Ishikawa (cell line): ENCODE measurements at regions not wholly inside any gene's neighbourhood (a gene's known extent, or its start where the extent isn't known, plus 50 kb on each side); places are given as distances from the start of the nearest gene placed in this dataset.

Experiments
- CEBPB ChIP-seq: IDR thresholded peaks from 2 replicates; pipeline ENCODE4 v1.6.1; 2012
- CREB1 ChIP-seq: IDR thresholded peaks from 2 replicates; pipeline ENCODE4 v1.6.1; 2012; ENCODE audit warnings: low read depth
- EGR1 ChIP-seq: IDR thresholded peaks from 2 replicates; pipeline ENCODE4 v1.6.1; 2012
- EP300 ChIP-seq: IDR thresholded peaks from 2 replicates; pipeline ENCODE4 v1.6.1; 2012; ENCODE audit warnings: borderline replicate concordance
- FOXM1 ChIP-seq: IDR thresholded peaks from 2 replicates; pipeline ENCODE4 v1.6.1; 2012; ENCODE audit warnings: low read depth, borderline replicate concordance
- NFIC ChIP-seq: IDR thresholded peaks from 2 replicates; pipeline ENCODE4 v1.6.1; 2012
- RAD21 ChIP-seq: IDR thresholded peaks from 2 replicates; pipeline ENCODE4 v1.6.1; 2012; ENCODE audit warnings: low read depth
- TAF1 ChIP-seq: IDR thresholded peaks from 2 replicates; pipeline ENCODE4 v1.6.1; 2012; ENCODE audit warnings: low read depth, mild to moderate bottlenecking
- TCF12 ChIP-seq: IDR thresholded peaks from 2 replicates; pipeline ENCODE4 v1.6.1; 2012; ENCODE audit warnings: low read depth
- TEAD4 ChIP-seq: IDR thresholded peaks from 2 replicates; pipeline ENCODE4 v1.6.1; 2012
- USF1 ChIP-seq: IDR thresholded peaks from 2 replicates; pipeline ENCODE4 v1.6.1; 2012
- YY1 ChIP-seq: IDR thresholded peaks from 2 replicates; pipeline ENCODE4 v1.6.1; 2012; ENCODE audit warnings: low read depth
- ZBTB7A ChIP-seq: IDR thresholded peaks from 2 replicates; pipeline ENCODE4 v1.6.1; 2012; ENCODE audit warnings: low read depth
- TF ChIP-seq, protein P1 (sequence below): IDR thresholded peaks from 2 replicates; pipeline ENCODE4 v1.6.1; 2012; ENCODE audit warnings: low read depth, mild to moderate bottlenecking
- TF ChIP-seq, protein P2 (sequence below): IDR thresholded peaks from 2 replicates; pipeline ENCODE4 v1.6.1; 2012

DNA sequence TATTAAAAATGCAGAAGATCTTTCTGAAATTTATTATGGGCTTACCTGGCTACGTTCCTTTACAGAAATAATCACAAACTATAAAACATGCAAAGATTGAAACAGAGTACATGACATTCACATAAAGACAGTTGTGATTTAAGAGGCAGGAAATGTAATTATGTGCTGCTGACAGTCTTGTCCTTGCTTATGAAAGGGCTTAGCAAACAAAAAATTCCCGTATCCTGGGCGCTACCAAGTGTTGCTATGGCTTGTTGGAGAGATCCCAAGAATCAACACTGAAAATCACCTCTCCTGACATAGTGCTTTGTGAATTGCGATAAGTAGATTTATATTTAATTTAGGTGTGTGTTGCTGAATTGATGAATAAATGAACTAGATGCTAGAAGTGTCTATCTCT lies 352.5 kb upstream of the C9orf72 start:
- TF ChIP-seq FOXM1 (no peak), RAD21 (no peak), EGR1 (no peak), TAF1 (no peak), NFIC (no peak), TCF12 (no peak), CEBPB (no peak), ZBTB7A (no peak), YY1 (no peak), TEAD4 (no peak), USF1 (no peak), EP300 (no peak), CREB1 (no peak)
- TF ChIP-seq, protein P1, sequence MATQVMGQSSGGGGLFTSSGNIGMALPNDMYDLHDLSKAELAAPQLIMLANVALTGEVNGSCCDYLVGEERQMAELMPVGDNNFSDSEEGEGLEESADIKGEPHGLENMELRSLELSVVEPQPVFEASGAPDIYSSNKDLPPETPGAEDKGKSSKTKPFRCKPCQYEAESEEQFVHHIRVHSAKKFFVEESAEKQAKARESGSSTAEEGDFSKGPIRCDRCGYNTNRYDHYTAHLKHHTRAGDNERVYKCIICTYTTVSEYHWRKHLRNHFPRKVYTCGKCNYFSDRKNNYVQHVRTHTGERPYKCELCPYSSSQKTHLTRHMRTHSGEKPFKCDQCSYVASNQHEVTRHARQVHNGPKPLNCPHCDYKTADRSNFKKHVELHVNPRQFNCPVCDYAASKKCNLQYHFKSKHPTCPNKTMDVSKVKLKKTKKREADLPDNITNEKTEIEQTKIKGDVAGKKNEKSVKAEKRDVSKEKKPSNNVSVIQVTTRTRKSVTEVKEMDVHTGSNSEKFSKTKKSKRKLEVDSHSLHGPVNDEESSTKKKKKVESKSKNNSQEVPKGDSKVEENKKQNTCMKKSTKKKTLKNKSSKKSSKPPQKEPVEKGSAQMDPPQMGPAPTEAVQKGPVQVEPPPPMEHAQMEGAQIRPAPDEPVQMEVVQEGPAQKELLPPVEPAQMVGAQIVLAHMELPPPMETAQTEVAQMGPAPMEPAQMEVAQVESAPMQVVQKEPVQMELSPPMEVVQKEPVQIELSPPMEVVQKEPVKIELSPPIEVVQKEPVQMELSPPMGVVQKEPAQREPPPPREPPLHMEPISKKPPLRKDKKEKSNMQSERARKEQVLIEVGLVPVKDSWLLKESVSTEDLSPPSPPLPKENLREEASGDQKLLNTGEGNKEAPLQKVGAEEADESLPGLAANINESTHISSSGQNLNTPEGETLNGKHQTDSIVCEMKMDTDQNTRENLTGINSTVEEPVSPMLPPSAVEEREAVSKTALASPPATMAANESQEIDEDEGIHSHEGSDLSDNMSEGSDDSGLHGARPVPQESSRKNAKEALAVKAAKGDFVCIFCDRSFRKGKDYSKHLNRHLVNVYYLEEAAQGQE: no peak
- TF ChIP-seq, protein P2, sequence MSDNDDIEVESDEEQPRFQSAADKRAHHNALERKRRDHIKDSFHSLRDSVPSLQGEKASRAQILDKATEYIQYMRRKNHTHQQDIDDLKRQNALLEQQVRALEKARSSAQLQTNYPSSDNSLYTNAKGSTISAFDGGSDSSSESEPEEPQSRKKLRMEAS: no peak

GRCh38 chr9:27929841-27930240 lies 356.6 kb upstream of the C9orf72 start:
- TF ChIP-seq ZBTB7A: no peak
- no peak for TF ChIP-seq CEBPB
- TF ChIP-seq, protein P2: no peak
- TF ChIP-seq USF1: no peak

DNA sequence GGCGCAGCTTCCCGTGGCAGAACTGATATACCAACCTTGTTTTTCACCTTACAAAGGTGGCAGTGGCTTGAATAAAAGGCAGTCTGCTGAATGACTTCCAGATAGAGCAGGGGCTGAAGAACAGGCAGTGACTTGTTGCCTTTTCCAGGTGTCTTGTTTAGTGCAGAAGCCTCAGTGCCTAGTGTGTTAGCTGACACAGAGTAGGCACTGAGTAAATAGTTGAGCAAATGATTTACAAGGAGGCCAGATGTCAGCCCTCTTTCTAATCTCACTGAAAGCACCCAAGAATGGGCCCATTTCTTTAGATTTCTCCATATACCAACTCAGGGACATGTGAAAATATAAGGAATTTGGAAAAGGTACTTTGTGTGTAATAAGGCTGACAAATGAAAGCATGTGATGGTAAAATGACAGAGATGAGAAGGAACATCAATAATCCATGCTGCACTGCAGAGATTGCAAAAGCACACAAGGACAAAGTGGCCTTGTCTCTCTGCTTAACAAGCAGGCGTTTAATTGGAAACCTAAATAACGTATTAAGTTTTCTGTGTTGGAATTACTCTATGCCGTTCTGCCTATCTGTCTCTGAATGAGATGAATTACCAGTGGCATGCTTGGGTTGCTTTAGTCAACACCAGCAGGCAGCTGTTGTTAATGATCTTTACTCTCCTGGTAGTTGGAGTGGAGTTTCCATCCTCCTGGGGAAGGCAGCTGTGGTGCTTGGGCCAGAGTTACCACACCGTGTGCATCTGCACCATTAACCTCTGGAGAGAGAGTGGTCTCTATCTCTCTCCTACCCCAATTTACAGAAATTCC lies 360.1 kb upstream of the C9orf72 start:
- no peak for TF ChIP-seq EGR1
- no peak for TF ChIP-seq CEBPB
- no peak for TF ChIP-seq NFIC
- no peak for TF ChIP-seq TEAD4
- TF ChIP-seq EP300: no peak
- TF ChIP-seq, protein P2: no peak
- TF ChIP-seq CREB1: no peak
- TF ChIP-seq USF1: no peak
- no peak for TF ChIP-seq RAD21
- TF ChIP-seq FOXM1: no peak

DNA sequence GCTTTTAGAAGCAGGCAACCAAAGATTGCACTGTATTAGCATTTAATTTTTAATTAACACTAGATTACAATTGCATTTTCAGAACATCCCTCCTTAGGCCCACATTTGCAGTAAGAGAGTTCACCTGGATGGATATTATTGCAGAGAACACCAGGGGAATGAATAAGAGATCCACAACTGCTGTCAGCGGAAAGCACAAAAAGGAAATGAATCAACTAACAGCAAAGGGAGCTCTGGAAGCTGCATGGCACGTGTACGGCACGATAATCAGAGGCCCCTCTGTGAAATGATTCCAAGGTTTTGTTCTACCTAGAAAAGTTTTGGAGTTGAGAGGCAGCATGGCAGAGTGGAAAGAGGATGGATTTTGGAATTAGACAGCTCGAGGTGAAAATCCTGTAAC lies 361.2 kb upstream of the C9orf72 start:
- no peak for TF ChIP-seq RAD21
- TF ChIP-seq EP300: no peak
- no peak for TF ChIP-seq TAF1

- TF ChIP-seq TAF1 (no peak), CEBPB (no peak), EGR1 (no peak), CREB1 (no peak), NFIC (no peak), EP300 (no peak), TCF12 (no peak), RAD21 (no peak), YY1 (no peak), FOXM1 (no peak), TEAD4 (no peak), USF1 (no peak), ZBTB7A (no peak)
- TF ChIP-seq, protein P2: no peak
- TF ChIP-seq, protein P1: no peak
These were observed 365.9 kb upstream of the C9orf72 start for GRCh38 chr9:27939186-27939585.
